SK-N-SH (cell line): ENCODE measurements at regions not wholly inside any gene's neighbourhood (a gene's known extent, or its start where the extent isn't known, plus 50 kb on each side); places are given as distances from the start of the nearest gene placed in this dataset.

Experiments used
- CTCF ChIA-PET: fragments of 300-600, 350-600 bp; formaldehyde crosslinking; extraction: SDS; loops from one replicate; lab custom pipeline; 2021; lab: Yijun Ruan, JAX
- POLR2A ChIA-PET: fragments of 350-600 bp; sonication (Branson Sonifier 250); formaldehyde crosslinking; extraction: SDS; loops from one replicate; lab custom pipeline; 2020; ENCODE audit warnings: antibody characterized with exemption, inconsistent platforms; lab: Yijun Ruan, JAX
- DNase-seq: peaks from one replicate; pipeline ENCODE4 v3.0.0; 2012
- H2AFZ ChIP-seq: fragments of 200-600 bp; sonication (generic); 2 replicates; pipeline ENCODE4 v1.8.1; 2016; ENCODE audit warnings: antibody characterized with exemption, mild to moderate bottlenecking, low read depth
- H3F3A ChIP-seq: fragments of 200-600 bp; sonication (generic); replicated peaks from 2 replicates; pipeline ENCODE3; 2016; ENCODE audit warnings: antibody characterized with exemption, mild to moderate bottlenecking; ENCODE audit not compliant: insufficient read depth
- H3K27ac ChIP-seq, 2 experiments: fragments of 200-500 bp in 1 of 2; fragments of 200-600 bp in 1 of 2; sonication (Bioruptor generic) in 1 of 2; sonication (generic), shearing (Covaris generic) in 1 of 2; 2 replicates each; pipeline versions ENCODE4 v1.5.1 to v1.6.1; 2014 to 2016; ENCODE audit warnings: low read depth in 2 of 2, inconsistent platforms in 1 of 2, low read length in 1 of 2, mild to moderate bottlenecking in 1 of 2, mixed read lengths in 1 of 2
- H3K27me3 ChIP-seq: fragments of 200-600 bp; sonication (generic), shearing (Covaris generic); 2 replicates; pipeline ENCODE4 v1.6.1; 2016; ENCODE audit warnings: mixed run types; ENCODE audit not compliant: insufficient read depth
- H3K36me3 ChIP-seq, 2 experiments: fragments of 200-500 bp in 1 of 2; fragments of 200-600 bp in 1 of 2; sonication (Bioruptor generic) in 1 of 2; sonication (generic) in 1 of 2; replicated peaks in 1 of 2; 2 replicates each; pipeline versions ENCODE3 to v1.5.1; 2014 to 2016; ENCODE audit warnings: low read length in 1 of 2, mild to moderate bottlenecking in 1 of 2; ENCODE audit not compliant: insufficient read depth in 2 of 2, control insufficient read depth in 1 of 2
- H3K4me1 ChIP-seq, 2 experiments: fragments of 200-500 bp in 1 of 2; fragments of 200-600 bp in 1 of 2; sonication (Bioruptor generic) in 1 of 2; sonication (generic), shearing (Covaris generic) in 1 of 2; 2 replicates each; pipeline versions ENCODE4 v1.5.1 to v1.6.1; 2014 to 2016; ENCODE audit warnings: low read depth in 1 of 2, low read length in 1 of 2, mixed run types in 1 of 2; ENCODE audit not compliant: insufficient read depth in 2 of 2, control insufficient read depth in 1 of 2
- H3K4me2 ChIP-seq: fragments of 200-600 bp; sonication (generic), shearing (Covaris generic); 2 replicates; pipeline ENCODE4 v1.6.1; 2017; ENCODE audit warnings: mixed run types
- H3K4me3 ChIP-seq, 2 experiments: fragments of 200-500 bp in 1 of 2; fragments of 200-600 bp in 1 of 2; sonication (Bioruptor generic) in 1 of 2; sonication (generic), shearing (Covaris generic) in 1 of 2; 2 replicates each; pipeline versions ENCODE4 v1.5.1 to v1.8.1; 2014 to 2016; ENCODE audit warnings: low read depth in 2 of 2, inconsistent platforms in 1 of 2, low read length in 1 of 2, mild to moderate bottlenecking in 1 of 2, mixed read lengths in 1 of 2, moderate library complexity in 1 of 2
- H3K79me2 ChIP-seq: fragments of 200-600 bp; sonication (generic); 2 replicates; pipeline ENCODE4 v1.8.1; 2017; ENCODE audit warnings: mild to moderate bottlenecking; ENCODE audit not compliant: insufficient read depth
- H3K9ac ChIP-seq: fragments of 200-600 bp; sonication (generic); 2 replicates; pipeline ENCODE4 v1.6.1; 2017; ENCODE audit warnings: mixed run types
- H3K9me2 ChIP-seq: fragments of 200-600 bp; sonication (generic); 2 replicates; pipeline ENCODE4 v1.6.1; 2017; ENCODE audit warnings: mixed run types
- H3K9me3 ChIP-seq: fragments of 200-600 bp; sonication (generic); 2 replicates; pipeline ENCODE4 v1.6.1; 2017; ENCODE audit warnings: mixed run types, mild to moderate bottlenecking, moderate library complexity
- H4K20me1 ChIP-seq: fragments of 200-600 bp; sonication (generic); 2 replicates; pipeline ENCODE4 v1.6.1; 2017; ENCODE audit warnings: mild to moderate bottlenecking, mixed run types; ENCODE audit not compliant: insufficient read depth
- CHD2 ChIP-seq: fragments of 150-350 bp; IDR thresholded peaks from 2 replicates; pipeline ENCODE4 v1.6.1; 2018; ENCODE audit warnings: low read length; ENCODE audit not compliant: partially characterized antibody
- ELF1 ChIP-seq: IDR thresholded peaks from 2 replicates; pipeline ENCODE4 v1.4.0; 2012
- EP300 ChIP-seq, 2 experiments: IDR thresholded peaks; 2 replicates each; pipeline versions ENCODE4 v1.4.0 to v1.6.1; 2012; ENCODE audit warnings: borderline replicate concordance in 1 of 2, low read depth in 1 of 2, low read length in 1 of 2
- MAX ChIP-seq: IDR thresholded peaks from 2 replicates; pipeline ENCODE4 v1.4.0; 2012; ENCODE audit warnings: low read depth
- MEF2A ChIP-seq: IDR thresholded peaks from 2 replicates; pipeline ENCODE4 v1.4.0; 2012; ENCODE audit warnings: low read depth, borderline replicate concordance
- MXI1 ChIP-seq: IDR thresholded peaks from 2 replicates; pipeline ENCODE4 v1.6.1; 2012; ENCODE audit warnings: mild to moderate bottlenecking, low read depth, low read length, improper control_type of control experiment
- NRF1 ChIP-seq: IDR thresholded peaks from 2 replicates; pipeline ENCODE4 v1.6.1; 2012; ENCODE audit warnings: low read depth, mild to moderate bottlenecking, low read length
- POLR2AphosphoS5 ChIP-seq: IDR thresholded peaks from 2 replicates; pipeline ENCODE4 v1.6.1; 2012; ENCODE audit warnings: low read depth, low read length
- RFX5 ChIP-seq: IDR thresholded peaks from 2 replicates; pipeline ENCODE4 v1.6.1; 2012; ENCODE audit warnings: mild to moderate bottlenecking, improper control_type of control experiment, low read length
- SIN3A ChIP-seq: IDR thresholded peaks from 2 replicates; pipeline ENCODE4 v1.6.1; 2012; ENCODE audit warnings: low read depth, mild to moderate bottlenecking, low read length, moderate library complexity, borderline replicate concordance
- SMC3 ChIP-seq: IDR thresholded peaks from 2 replicates; pipeline ENCODE4 v1.6.1; 2012; ENCODE audit warnings: low read depth, low read length, improper control_type of control experiment
- USF2 ChIP-seq: fragments of 150-350 bp; IDR thresholded peaks from 2 replicates; pipeline ENCODE4 v1.6.1; 2017; ENCODE audit warnings: antibody characterized with exemption, low read length, low read depth, borderline replicate concordance
- WGBS: methylation state at CpG from one replicate; pipeline ENCODE4 v1.1.6; 2017; ENCODE audit warnings: low lambda C conversion rate; 5-methylcytosine and 5-hydroxymethylcytosine counted together
- TF ChIP-seq, protein P1 (sequence below): IDR thresholded peaks from 2 replicates; pipeline ENCODE4 v1.4.0; 2012; ENCODE audit warnings: low read depth, borderline replicate concordance

GRCh38 chr5:92051741-92052140 lies 668.6 kb upstream of the ARRDC3 start (continued):
- TF ChIP-seq, protein P1, sequence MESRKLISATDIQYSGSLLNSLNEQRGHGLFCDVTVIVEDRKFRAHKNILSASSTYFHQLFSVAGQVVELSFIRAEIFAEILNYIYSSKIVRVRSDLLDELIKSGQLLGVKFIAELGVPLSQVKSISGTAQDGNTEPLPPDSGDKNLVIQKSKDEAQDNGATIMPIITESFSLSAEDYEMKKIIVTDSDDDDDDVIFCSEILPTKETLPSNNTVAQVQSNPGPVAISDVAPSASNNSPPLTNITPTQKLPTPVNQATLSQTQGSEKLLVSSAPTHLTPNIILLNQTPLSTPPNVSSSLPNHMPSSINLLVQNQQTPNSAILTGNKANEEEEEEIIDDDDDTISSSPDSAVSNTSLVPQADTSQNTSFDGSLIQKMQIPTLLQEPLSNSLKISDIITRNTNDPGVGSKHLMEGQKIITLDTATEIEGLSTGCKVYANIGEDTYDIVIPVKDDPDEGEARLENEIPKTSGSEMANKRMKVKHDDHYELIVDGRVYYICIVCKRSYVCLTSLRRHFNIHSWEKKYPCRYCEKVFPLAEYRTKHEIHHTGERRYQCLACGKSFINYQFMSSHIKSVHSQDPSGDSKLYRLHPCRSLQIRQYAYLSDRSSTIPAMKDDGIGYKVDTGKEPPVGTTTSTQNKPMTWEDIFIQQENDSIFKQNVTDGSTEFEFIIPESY, result no peak
- TF ChIP-seq SIN3A (no peak), ELF1 (no peak), MEF2A (no peak), POLR2AphosphoS5 (no peak), MAX (no peak), NRF1 (no peak), RFX5 (no peak), EP300 (IDR thresholded peaks at IDR 0.05; ENCODE audit: borderline replicate concordance in 1 of 2, low read depth in 1 of 2, low read length in 1 of 2) (no peak), MXI1 (no peak), CHD2 (no peak), SMC3 (no peak)

DNA sequence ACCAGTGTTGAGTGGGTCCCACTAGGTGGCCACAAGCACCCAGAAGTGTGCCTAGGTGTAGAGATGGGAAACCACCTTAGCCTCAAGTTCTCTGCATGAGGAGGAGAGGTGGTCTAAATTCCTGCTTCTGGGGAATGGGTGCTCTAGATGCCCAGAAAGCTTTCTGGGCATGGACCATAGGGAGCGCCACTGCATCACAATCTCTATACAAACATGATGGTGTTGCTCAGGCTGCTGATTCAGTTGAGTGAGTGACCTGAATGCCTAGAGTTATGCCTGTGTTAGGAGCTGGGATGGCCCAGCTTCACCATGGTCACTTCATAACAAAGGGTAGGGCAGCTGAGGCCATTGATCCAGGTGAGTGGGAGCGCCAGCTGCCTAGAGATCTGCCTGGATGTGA lies 667.9 kb upstream of the ARRDC3 start:
- H3K4me1 ChIP-seq, result no peaks in the 10 kb centered on the region
- no peak for TF ChIP-seq USF2
- H3K9me3 ChIP-seq, result no peaks in the 10 kb centered on the region
- H3K27me3 ChIP-seq, result no peaks in the 10 kb centered on the region
- no peaks in the 10 kb centered on the region for H3F3A ChIP-seq
- no peak for DNase-seq
- H3K36me3 ChIP-seq, result no peaks in the 10 kb centered on the region
- H3K9me2 ChIP-seq, result no peaks in the 10 kb centered on the region
- CTCF ChIA-PET, result interaction anchor here (1.3 kb wide), 1 partner anchor 306 kb away, joined by 3 read pairs; no protein-coding TSS in a partner anchor
- POLR2A ChIA-PET, result no interaction called here
- no peak overlapping the region for H3K4me3 ChIP-seq
- no peak overlapping the region for H3K9ac ChIP-seq
- no peaks in the 10 kb centered on the region for H4K20me1 ChIP-seq
- no peak overlapping the region for H3K27ac ChIP-seq
- H3K4me2 ChIP-seq, result no peak overlapping the region
- H2AFZ ChIP-seq, result no peak overlapping the region
- no peaks in the 10 kb centered on the region for H3K79me2 ChIP-seq
- 78% methylated on average over 1 of the region's 2 CpGs for WGBS
